Endodermal cell (in vitro differentiated cells): ENCODE measurements at regions not wholly inside any gene's neighbourhood (a gene's known extent, or its start where the extent isn't known, plus 50 kb on each side); places are given as distances from the start of the nearest gene placed in this dataset.
"Not testable (repeated sequence)": the region's sequence is repeated elsewhere in the genome, so short reads cannot be mapped to it uniquely, and the experiment has no call there.

Experiments
- DNase-seq: peaks from one replicate; pipeline ENCODE4 v3.0.0-alpha.2; 2017
- H3K27ac ChIP-seq: 2 replicates; pipeline ENCODE4 v1.5.1; 2013; ENCODE audit warnings: mild to moderate bottlenecking, low read depth, low read length, moderate library complexity
- H3K27me3 ChIP-seq: 2 replicates; pipeline ENCODE4 v1.6.1; 2013; ENCODE audit warnings: mild to moderate bottlenecking, low read length, moderate library complexity; ENCODE audit not compliant: insufficient read depth, control insufficient read depth, poor library complexity, severe bottlenecking
- H3K36me3 ChIP-seq: 2 replicates; pipeline ENCODE4 v1.7.0; 2013; ENCODE audit warnings: mild to moderate bottlenecking, low read length, moderate library complexity; ENCODE audit not compliant: control insufficient read depth, insufficient read depth
- H3K4me1 ChIP-seq: one replicate; pipeline ENCODE4 v1.7.0; 2013; ENCODE audit warnings: low read length; ENCODE audit not compliant: control insufficient read depth, insufficient read depth
- H3K4me3 ChIP-seq: 2 replicates; pipeline ENCODE4 v1.5.1; 2013; ENCODE audit warnings: mild to moderate bottlenecking, low read length, moderate library complexity
- H3K9ac ChIP-seq: 2 replicates; pipeline ENCODE4 v1.6.1; 2013; ENCODE audit warnings: mild to moderate bottlenecking, low read length, moderate library complexity; ENCODE audit not compliant: poor library complexity, severe bottlenecking; ENCODE audit errors: extremely low read depth
- H3K9me3 ChIP-seq: 2 replicates; pipeline ENCODE4 v1.6.1; 2013; ENCODE audit warnings: mild to moderate bottlenecking, low read length, moderate library complexity; ENCODE audit not compliant: control insufficient read depth
- H3K27ac Mint-ChIP-seq: 2 replicates; pipeline ENCODE4 v1.8.0; 2020; ENCODE audit warnings: mixed read lengths
- H3K27me3 Mint-ChIP-seq: 2 replicates; pipeline ENCODE4 v1.8.0; 2021; ENCODE audit warnings: mild to moderate bottlenecking, mixed read lengths; ENCODE audit not compliant: insufficient read depth
- H3K36me3 Mint-ChIP-seq: 2 replicates; pipeline ENCODE4 v1.8.0; 2020; ENCODE audit warnings: low read depth, mixed read lengths
- H3K4me1 Mint-ChIP-seq: 2 replicates; pipeline ENCODE4 v1.8.0; 2020; ENCODE audit warnings: mixed read lengths
- H3K4me3 Mint-ChIP-seq: 2 replicates; pipeline ENCODE4 v1.8.0; 2020; ENCODE audit warnings: mild to moderate bottlenecking, moderate library complexity, mixed read lengths
- H3K9me3 Mint-ChIP-seq: 2 replicates; pipeline ENCODE4 v1.8.0; 2020; ENCODE audit warnings: mild to moderate bottlenecking, mixed read lengths
- WGBS, 2 experiments: methylation state at CpG; one replicate each; pipeline versions ENCODE4 v1.1.5 to v1.1.7; 2013; ENCODE audit warnings: missing lambda C conversion rate in 2 of 2, mixed read lengths in 1 of 2; ENCODE audit not compliant: insufficient coverage in 1 of 2, insufficient read length in 1 of 2; 5-methylcytosine and 5-hydroxymethylcytosine counted together
- TF ChIP-seq, protein P1 (sequence below): fragments of 200-600 bp; sonication (generic); conservative IDR thresholded peaks from 2 replicates; pipeline ENCODE4 v1.5.0; 2021; ENCODE audit warnings: antibody characterized with exemption, mild to moderate bottlenecking

DNA sequence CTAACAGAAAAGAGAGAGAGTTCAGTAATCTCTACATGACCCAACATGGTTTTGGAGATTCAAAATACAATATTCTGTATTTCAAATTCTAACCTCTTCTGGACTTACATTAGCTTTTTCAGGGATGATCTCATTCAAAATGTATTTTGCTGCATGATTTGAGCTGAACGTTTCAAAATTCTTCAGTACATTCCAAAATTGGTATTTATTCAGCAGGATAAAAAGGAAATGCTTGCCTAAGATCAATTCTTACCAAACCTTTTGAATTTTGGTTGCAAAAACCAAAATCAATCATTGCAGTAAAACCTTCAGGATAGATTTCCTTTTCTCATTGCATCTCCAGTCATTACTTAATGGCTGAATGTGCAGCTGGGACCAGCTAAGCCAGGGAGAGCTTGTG, 1761.3 kb upstream of the SEL1L start:
- 96 to 100% methylated on average over 1 of the region's 1 CpG for WGBS, 2 experiments
- no peak overlapping the region for H3K27ac Mint-ChIP-seq
- H3K27me3 ChIP-seq, result no peaks in the 10 kb centered on the region
- no peaks in the 10 kb centered on the region for H3K4me1 Mint-ChIP-seq
- no peak overlapping the region for H3K4me3 ChIP-seq
- no peak for DNase-seq
- TF ChIP-seq, protein P1, sequence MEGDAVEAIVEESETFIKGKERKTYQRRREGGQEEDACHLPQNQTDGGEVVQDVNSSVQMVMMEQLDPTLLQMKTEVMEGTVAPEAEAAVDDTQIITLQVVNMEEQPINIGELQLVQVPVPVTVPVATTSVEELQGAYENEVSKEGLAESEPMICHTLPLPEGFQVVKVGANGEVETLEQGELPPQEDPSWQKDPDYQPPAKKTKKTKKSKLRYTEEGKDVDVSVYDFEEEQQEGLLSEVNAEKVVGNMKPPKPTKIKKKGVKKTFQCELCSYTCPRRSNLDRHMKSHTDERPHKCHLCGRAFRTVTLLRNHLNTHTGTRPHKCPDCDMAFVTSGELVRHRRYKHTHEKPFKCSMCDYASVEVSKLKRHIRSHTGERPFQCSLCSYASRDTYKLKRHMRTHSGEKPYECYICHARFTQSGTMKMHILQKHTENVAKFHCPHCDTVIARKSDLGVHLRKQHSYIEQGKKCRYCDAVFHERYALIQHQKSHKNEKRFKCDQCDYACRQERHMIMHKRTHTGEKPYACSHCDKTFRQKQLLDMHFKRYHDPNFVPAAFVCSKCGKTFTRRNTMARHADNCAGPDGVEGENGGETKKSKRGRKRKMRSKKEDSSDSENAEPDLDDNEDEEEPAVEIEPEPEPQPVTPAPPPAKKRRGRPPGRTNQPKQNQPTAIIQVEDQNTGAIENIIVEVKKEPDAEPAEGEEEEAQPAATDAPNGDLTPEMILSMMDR, result no peak
- H3K4me1 ChIP-seq, result no peaks in the 10 kb centered on the region
- H3K4me3 Mint-ChIP-seq, result no peak overlapping the region
- H3K27ac ChIP-seq, result no peak overlapping the region
- H3K36me3 Mint-ChIP-seq, result no peaks in the 10 kb centered on the region
- H3K9ac ChIP-seq, result no peak overlapping the region
- peaks cover 1% of the 10 kb centered on the region for H3K9me3 Mint-ChIP-seq
- H3K27me3 Mint-ChIP-seq, result no peaks in the 10 kb centered on the region
- no peaks in the 10 kb centered on the region for H3K36me3 ChIP-seq
- no peaks in the 10 kb centered on the region for H3K9me3 ChIP-seq

DNA sequence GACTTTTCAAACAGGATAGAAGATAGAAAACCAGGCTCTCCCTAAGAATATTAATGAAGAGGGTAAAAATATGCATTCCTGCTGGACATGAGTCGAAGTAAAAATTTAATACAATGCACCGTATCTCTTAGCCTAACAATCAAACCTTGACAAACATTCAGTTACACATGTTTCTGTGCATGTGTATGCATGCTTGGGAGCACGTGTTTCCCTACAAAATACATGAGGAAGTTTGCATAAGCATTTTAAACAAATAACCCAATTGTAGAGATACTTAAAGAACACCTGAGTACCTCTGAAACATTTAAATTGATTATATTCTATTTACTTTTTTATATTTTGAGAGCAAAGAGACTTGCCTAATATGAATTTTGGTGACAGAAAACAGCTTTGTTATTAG, 1763.7 kb upstream of the SEL1L start:
- no peak for DNase-seq
- H3K4me1 ChIP-seq, result no peaks in the 10 kb centered on the region
- H3K36me3 Mint-ChIP-seq, result no peaks in the 10 kb centered on the region
- no peak overlapping the region for H3K9ac ChIP-seq
- H3K9me3 ChIP-seq, result no peaks in the 10 kb centered on the region
- H3K27me3 Mint-ChIP-seq, result no peaks in the 10 kb centered on the region
- no peak overlapping the region for H3K27ac Mint-ChIP-seq
- TF ChIP-seq, protein P1, result no peak
- H3K36me3 ChIP-seq, result no peaks in the 10 kb centered on the region
- no peak overlapping the region for H3K4me3 Mint-ChIP-seq
- no peak overlapping the region for H3K27ac ChIP-seq
- no peak overlapping the region for H3K4me3 ChIP-seq
- H3K4me1 Mint-ChIP-seq, result peaks cover 7% of the 10 kb centered on the region
- H3K27me3 ChIP-seq, result no peaks in the 10 kb centered on the region
- peaks cover 1% of the 10 kb centered on the region for H3K9me3 Mint-ChIP-seq
- WGBS, 2 experiments, result 94% methylated on average over 3 of the region's 3 CpGs; no CpG with 5 or more reads in 1 of the 2 experiments

DNA sequence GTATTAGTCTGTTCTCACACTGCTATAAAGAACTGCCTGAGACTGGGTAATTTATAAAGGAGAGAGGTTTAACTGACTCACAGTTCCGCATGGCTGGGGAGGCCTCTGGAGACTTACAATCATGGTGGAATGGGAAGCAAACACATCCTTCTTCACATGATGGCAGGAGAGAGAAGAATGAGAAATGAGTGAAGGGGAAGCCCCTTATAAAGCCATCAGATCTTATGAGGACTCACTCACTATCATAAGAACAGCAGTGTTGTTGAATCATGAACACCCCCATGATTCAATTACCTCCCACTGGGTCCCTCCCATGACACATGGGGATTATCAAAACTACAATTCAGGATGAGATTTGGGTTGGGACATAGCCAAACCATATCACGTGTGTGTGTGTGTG, 1764.4 kb upstream of the SEL1L start:
- H3K27ac Mint-ChIP-seq, H3K4me1 Mint-ChIP-seq, H3K9me3 ChIP-seq, H3K9me3 Mint-ChIP-seq, H3K4me3 ChIP-seq, DNase-seq, H3K4me3 Mint-ChIP-seq, H3K27me3 Mint-ChIP-seq, H3K9ac ChIP-seq, H3K4me1 ChIP-seq, H3K27ac ChIP-seq, H3K36me3 ChIP-seq, H3K27me3 ChIP-seq, H3K36me3 Mint-ChIP-seq: not testable (repeated sequence)
- WGBS, 2 experiments, result 97% methylated on average over 2 of the region's 2 CpGs; no CpG with 5 or more reads in 1 of the 2 experiments

DNA sequence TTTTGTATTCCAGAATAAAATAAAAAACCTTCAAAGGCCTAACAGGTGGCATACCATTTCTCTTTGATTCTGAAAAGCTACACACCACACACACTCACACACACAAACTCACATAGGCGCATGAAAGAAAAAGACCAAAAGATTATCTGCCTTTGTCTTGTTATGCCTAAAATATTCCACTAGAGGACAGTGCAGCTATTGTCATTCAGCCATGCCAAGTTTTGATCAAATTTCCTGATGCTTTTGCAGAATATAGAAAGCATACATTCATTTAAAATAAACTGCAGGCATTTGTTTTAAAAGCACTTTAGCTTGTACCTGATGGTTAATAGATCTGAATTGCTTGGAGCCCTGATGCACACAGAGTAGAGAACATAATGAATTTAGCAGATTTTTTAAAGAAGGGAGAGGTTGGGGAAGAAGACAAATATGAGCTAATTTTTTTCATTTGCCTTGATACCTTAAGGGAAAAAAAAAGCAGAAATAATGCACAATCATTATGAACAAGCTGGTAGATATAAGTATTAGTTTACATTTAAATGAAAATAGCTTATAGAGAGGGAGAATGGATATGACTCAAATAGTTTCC, 1766.9 kb upstream of the SEL1L start:
- no peaks in the 10 kb centered on the region for H3K9me3 ChIP-seq
- H3K9me3 Mint-ChIP-seq, result peaks cover 1% of the 10 kb centered on the region
- no peaks in the 10 kb centered on the region for H3K27me3 Mint-ChIP-seq
- TF ChIP-seq, protein P1, result peak; percentile 91
- peaks cover 7% of the 10 kb centered on the region for H3K4me1 Mint-ChIP-seq
- H3K36me3 Mint-ChIP-seq, result no peaks in the 10 kb centered on the region
- H3K27ac Mint-ChIP-seq, result no peak overlapping the region
- no peak overlapping the region for H3K4me3 Mint-ChIP-seq
- no peak overlapping the region for H3K27ac ChIP-seq
- H3K9ac ChIP-seq, result no peak overlapping the region
- no peaks in the 10 kb centered on the region for H3K27me3 ChIP-seq
- 87 to 89% methylated on average over 1 of the region's 1 CpG for WGBS, 2 experiments
- H3K36me3 ChIP-seq, result no peaks in the 10 kb centered on the region
- H3K4me1 ChIP-seq, result no peaks in the 10 kb centered on the region
- H3K4me3 ChIP-seq, result no peak overlapping the region
- no peak for DNase-seq
